Stomach (tissue), 4 donors: ENCODE measurements at regions not wholly inside any gene's neighbourhood (a gene's known extent, or its start where the extent isn't known, plus 50 kb on each side); places are given as distances from the start of the nearest gene placed in this dataset.

Experiments
- POLR2A ChIP-seq, 4 donors: fragments of 450-650 bp; IDR thresholded peaks; one replicate each; pipeline ENCODE4 v1.6.1; 2016; ENCODE audit warnings: antibody characterized with exemption in 4 of 4, control low read depth in 2 of 4, mild to moderate bottlenecking in 1 of 4, moderate library complexity in 1 of 4
- POLR2AphosphoS5 ChIP-seq, 3 donors: sonication (generic); formaldehyde crosslinking; IDR thresholded peaks; one replicate each; pipeline ENCODE4 v1.6.1; 2016; ENCODE audit warnings: antibody characterized with exemption in 3 of 3
- TF ChIP-seq, protein P1 (sequence below), 7 experiments: fragments of 450-650 bp in 4 of 7; fragments of 200-600 bp in 3 of 7; sonication (generic) in 3 of 7; IDR thresholded peaks; one replicate each; pipeline ENCODE4 v1.5.1; 2016 to 2019; ENCODE audit warnings: antibody characterized with exemption in 7 of 7, control low read depth in 2 of 7, mild to moderate bottlenecking in 1 of 7

DNA sequence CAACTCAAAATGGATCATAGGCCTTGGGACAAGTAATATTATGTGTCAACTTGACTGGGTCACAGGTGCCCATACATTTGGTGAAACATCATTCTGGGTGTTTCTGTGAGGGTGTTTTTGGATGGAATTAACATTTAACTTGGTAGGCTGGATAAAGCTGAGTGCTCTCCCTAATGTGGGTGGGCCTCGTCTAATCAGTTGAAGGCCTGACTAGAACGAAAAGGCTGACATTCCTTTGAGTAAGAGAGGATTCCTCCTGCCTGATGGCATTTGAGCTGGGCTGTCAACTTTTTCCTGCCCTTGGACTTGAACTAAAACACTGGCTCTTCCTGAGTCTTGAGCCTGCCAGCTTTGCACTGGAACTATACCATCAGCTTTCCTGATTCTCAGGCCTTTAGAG, 93.4 kb upstream of the ESRRB start:
- TF ChIP-seq, protein P1, sequence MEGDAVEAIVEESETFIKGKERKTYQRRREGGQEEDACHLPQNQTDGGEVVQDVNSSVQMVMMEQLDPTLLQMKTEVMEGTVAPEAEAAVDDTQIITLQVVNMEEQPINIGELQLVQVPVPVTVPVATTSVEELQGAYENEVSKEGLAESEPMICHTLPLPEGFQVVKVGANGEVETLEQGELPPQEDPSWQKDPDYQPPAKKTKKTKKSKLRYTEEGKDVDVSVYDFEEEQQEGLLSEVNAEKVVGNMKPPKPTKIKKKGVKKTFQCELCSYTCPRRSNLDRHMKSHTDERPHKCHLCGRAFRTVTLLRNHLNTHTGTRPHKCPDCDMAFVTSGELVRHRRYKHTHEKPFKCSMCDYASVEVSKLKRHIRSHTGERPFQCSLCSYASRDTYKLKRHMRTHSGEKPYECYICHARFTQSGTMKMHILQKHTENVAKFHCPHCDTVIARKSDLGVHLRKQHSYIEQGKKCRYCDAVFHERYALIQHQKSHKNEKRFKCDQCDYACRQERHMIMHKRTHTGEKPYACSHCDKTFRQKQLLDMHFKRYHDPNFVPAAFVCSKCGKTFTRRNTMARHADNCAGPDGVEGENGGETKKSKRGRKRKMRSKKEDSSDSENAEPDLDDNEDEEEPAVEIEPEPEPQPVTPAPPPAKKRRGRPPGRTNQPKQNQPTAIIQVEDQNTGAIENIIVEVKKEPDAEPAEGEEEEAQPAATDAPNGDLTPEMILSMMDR (IDR thresholded peaks at IDR 0.05): no peak
- TF ChIP-seq POLR2AphosphoS5 (IDR thresholded peaks at IDR 0.05) (no peak), POLR2A (IDR thresholded peaks at IDR 0.05) (no peak)
